PFSK-1 (cell line): ENCODE measurements at regions not wholly inside any gene's neighbourhood (a gene's known extent, or its start where the extent isn't known, plus 50 kb on each side); places are given as distances from the start of the nearest gene placed in this dataset.

Experiments
- FOXP2 ChIP-seq: optimal IDR thresholded peaks from 2 replicates; pipeline ENCODE3; 2011; ENCODE audit warnings: borderline replicate concordance, control low read depth, inconsistent platforms; ENCODE audit not compliant: insufficient read depth; ENCODE audit errors: extremely low read length, extremely low read depth
- POLR2AphosphoS5 ChIP-seq: IDR thresholded peaks from 2 replicates; pipeline ENCODE4 v1.6.1; 2012; ENCODE audit warnings: low read depth, mild to moderate bottlenecking, control low read depth, low read length, moderate library complexity
- REST ChIP-seq, 2 experiments: IDR thresholded peaks; 2 replicates each; pipeline versions ENCODE4 v1.6.1 to v1.8.0; 2011 to 2012; ENCODE audit warnings: low read depth in 2 of 2, low read length in 2 of 2, control low read depth in 1 of 2, inconsistent platforms in 1 of 2, mild to moderate bottlenecking in 1 of 2, moderate library complexity in 1 of 2; ENCODE audit not compliant: insufficient read depth in 1 of 2
- SIN3A ChIP-seq: IDR thresholded peaks from 2 replicates; pipeline ENCODE4 v1.6.1; 2012; ENCODE audit warnings: mild to moderate bottlenecking, low read length, moderate library complexity, borderline replicate concordance; ENCODE audit not compliant: insufficient read depth
- TAF1 ChIP-seq: IDR thresholded peaks from 2 replicates; pipeline ENCODE4 v1.6.1; 2012; ENCODE audit warnings: low read length, control low read depth, borderline replicate concordance; ENCODE audit not compliant: insufficient read depth

- TF ChIP-seq REST (IDR thresholded peaks at IDR 0.05; ENCODE audit: insufficient read depth in 1 of 2, low read depth in 2 of 2, low read length in 2 of 2) (no peak), SIN3A (no peak), TAF1 (no peak), POLR2AphosphoS5 (no peak), FOXP2 (no peak)
Observed at GRCh38 chr5:166370928-166371690, 1920.3 kb upstream of the WWC1 start.

GRCh38 chr5:166373817-166374216 lies 1917.6 kb upstream of the WWC1 start:
- TF ChIP-seq SIN3A: no peak
- no peak for TF ChIP-seq TAF1
- TF ChIP-seq REST (IDR thresholded peaks at IDR 0.05; ENCODE audit: insufficient read depth in 1 of 2, low read depth in 2 of 2, low read length in 2 of 2): no peak
- TF ChIP-seq POLR2AphosphoS5: no peak
- no peak for TF ChIP-seq FOXP2

GRCh38 chr5:166377756-166378155 lies 1913.7 kb upstream of the WWC1 start:
- TF ChIP-seq POLR2AphosphoS5: no peak
- TF ChIP-seq TAF1: no peak
- TF ChIP-seq REST (IDR thresholded peaks at IDR 0.05; ENCODE audit: insufficient read depth in 1 of 2, low read depth in 2 of 2, low read length in 2 of 2): no peak
- no peak for TF ChIP-seq SIN3A
- no peak for TF ChIP-seq FOXP2

- no peak for TF ChIP-seq POLR2AphosphoS5
- TF ChIP-seq FOXP2: no peak
- no peak for TF ChIP-seq SIN3A
- no peak for TF ChIP-seq TAF1
- no peak for TF ChIP-seq REST (IDR thresholded peaks at IDR 0.05; ENCODE audit: insufficient read depth in 1 of 2, low read depth in 2 of 2, low read length in 2 of 2)
Observed at GRCh38 chr5:166379517-166379916, 1911.9 kb upstream of the WWC1 start.

- TF ChIP-seq POLR2AphosphoS5 (no peak), FOXP2 (no peak), REST (IDR thresholded peaks at IDR 0.05; ENCODE audit: insufficient read depth in 1 of 2, low read depth in 2 of 2, low read length in 2 of 2) (no peak), TAF1 (no peak), SIN3A (no peak)
Observed at GRCh38 chr5:166382031-166382430, 1909.4 kb upstream of the WWC1 start.
